Stomach smooth muscle (tissue), 2 donors: ENCODE measurements at regions not wholly inside any gene's neighbourhood (a gene's known extent, or its start where the extent isn't known, plus 50 kb on each side); places are given as distances from the start of the nearest gene placed in this dataset.

Source experiments
- H3K27ac ChIP-seq: one replicate; pipeline ENCODE4 v1.7.0; 2013; ENCODE audit warnings: mild to moderate bottlenecking, low read length, inconsistent platforms
- H3K27me3 ChIP-seq, 2 donors: one replicate each; pipeline ENCODE4 v1.7.0; 2013; ENCODE audit warnings: low read length in 2 of 2; ENCODE audit not compliant: insufficient read depth in 2 of 2, control insufficient read depth in 1 of 2
- H3K36me3 ChIP-seq, 2 donors: one replicate each; pipeline ENCODE4 v1.7.0; 2013; ENCODE audit warnings: low read length in 2 of 2; ENCODE audit not compliant: control insufficient read depth in 2 of 2, insufficient read depth in 2 of 2
- H3K4me1 ChIP-seq: one replicate; pipeline ENCODE4 v1.7.0; 2013; ENCODE audit warnings: low read length; ENCODE audit not compliant: control insufficient read depth, insufficient read depth
- H3K4me3 ChIP-seq, 2 donors: one replicate each; pipeline ENCODE4 v1.7.0; 2013; ENCODE audit warnings: low read length in 2 of 2
- H3K9ac ChIP-seq, 2 donors: one replicate each; pipeline ENCODE4 v1.7.0; 2013; ENCODE audit warnings: low read length in 2 of 2, mild to moderate bottlenecking in 1 of 2
- H3K9me3 ChIP-seq, 2 donors: one replicate each; pipeline ENCODE4 v1.7.0; 2013; ENCODE audit warnings: low read length in 2 of 2; ENCODE audit not compliant: control insufficient read depth in 2 of 2
- donor health status: healthy.
- donor health status: Pancreatic carcinoma.

GRCh38 chr1:194931166-194931565, 1677.1 kb downstream of the KCNT2 start:
- no peaks in the 10 kb centered on the region for H3K27me3 ChIP-seq
- H3K36me3 ChIP-seq, result no peaks in the 10 kb centered on the region
- no peak overlapping the region for H3K27ac ChIP-seq
- H3K9ac ChIP-seq, result no peak overlapping the region
- H3K4me1 ChIP-seq, result no peaks in the 10 kb centered on the region
- no peaks in the 10 kb centered on the region for H3K9me3 ChIP-seq
- no peak overlapping the region for H3K4me3 ChIP-seq

DNA sequence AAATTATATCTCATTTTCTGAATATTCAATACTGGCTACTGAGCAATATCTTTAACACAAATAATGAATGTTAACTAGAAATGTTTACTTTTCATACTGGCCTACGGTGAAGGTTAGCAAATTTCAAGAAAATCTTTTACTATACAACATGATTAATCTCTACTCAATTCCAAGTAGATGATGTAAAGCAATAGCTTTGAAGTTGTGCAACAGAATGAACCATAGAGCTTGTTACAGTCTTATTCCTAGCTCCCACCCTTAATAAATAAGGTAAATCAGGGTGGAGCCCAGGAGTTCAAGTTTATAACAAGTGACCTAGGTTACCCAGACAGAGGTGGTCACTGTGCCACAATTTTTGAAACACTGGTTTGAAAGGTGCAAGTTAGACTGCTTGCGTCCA, 1678.1 kb downstream of the KCNT2 start:
- H3K4me1 ChIP-seq, result no peaks in the 10 kb centered on the region
- H3K9ac ChIP-seq, result no peak overlapping the region
- H3K27me3 ChIP-seq, result no peaks in the 10 kb centered on the region
- no peaks in the 10 kb centered on the region for H3K9me3 ChIP-seq
- no peak overlapping the region for H3K4me3 ChIP-seq
- no peaks in the 10 kb centered on the region for H3K36me3 ChIP-seq
- no peak overlapping the region for H3K27ac ChIP-seq

- Histone ChIP-seq H3K4me1 (no peaks in the 10 kb centered on the region), H3K27me3 (no peaks in the 10 kb centered on the region), H3K36me3 (no peaks in the 10 kb centered on the region), H3K9me3 (no peaks in the 10 kb centered on the region), H3K27ac (no peak overlapping the region), H3K9ac (no peak overlapping the region), H3K4me3 (no peak overlapping the region)
These were observed 1678.9 kb downstream of the KCNT2 start for GRCh38 chr1:194929357-194929756.

DNA sequence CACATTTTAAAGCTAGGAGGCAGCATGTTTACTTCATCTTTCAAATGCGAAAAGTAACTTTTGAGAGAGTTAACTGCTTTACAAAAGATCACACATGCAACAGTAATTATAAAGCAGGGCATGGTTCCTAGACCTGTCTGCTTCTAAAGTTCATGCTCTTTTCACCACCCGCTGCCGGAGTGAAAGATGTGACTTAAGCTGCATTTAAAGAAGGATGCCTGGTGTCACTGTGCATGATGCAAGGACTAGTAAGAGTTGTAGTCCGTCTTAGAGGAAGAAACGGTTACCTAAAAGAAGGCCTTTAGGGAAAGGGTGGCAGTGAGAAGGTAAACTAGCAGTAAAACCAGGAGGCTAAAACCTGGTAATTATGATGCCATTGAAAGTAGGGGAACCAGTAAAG, 1689.1 kb downstream of the KCNT2 start:
- H3K4me1 ChIP-seq, result no peaks in the 10 kb centered on the region
- no peaks in the 10 kb centered on the region for H3K36me3 ChIP-seq
- no peaks in the 10 kb centered on the region for H3K27me3 ChIP-seq

GRCh38 chr1:194917769-194918168, 1690.5 kb downstream of the KCNT2 start:
- no peaks in the 10 kb centered on the region for H3K4me1 ChIP-seq
- H3K9me3 ChIP-seq, result no peaks in the 10 kb centered on the region
- no peak overlapping the region for H3K9ac ChIP-seq
- no peaks in the 10 kb centered on the region for H3K36me3 ChIP-seq
- H3K27me3 ChIP-seq, result no peaks in the 10 kb centered on the region
- H3K27ac ChIP-seq, result no peak overlapping the region
- no peak overlapping the region for H3K4me3 ChIP-seq

More for the DNA sequence above, 1689.1 kb downstream of the KCNT2 start:
- Histone ChIP-seq H3K9me3 (no peaks in the 10 kb centered on the region), H3K4me3 (no peak overlapping the region), H3K9ac (no peak overlapping the region), H3K27ac (no peak overlapping the region)

DNA sequence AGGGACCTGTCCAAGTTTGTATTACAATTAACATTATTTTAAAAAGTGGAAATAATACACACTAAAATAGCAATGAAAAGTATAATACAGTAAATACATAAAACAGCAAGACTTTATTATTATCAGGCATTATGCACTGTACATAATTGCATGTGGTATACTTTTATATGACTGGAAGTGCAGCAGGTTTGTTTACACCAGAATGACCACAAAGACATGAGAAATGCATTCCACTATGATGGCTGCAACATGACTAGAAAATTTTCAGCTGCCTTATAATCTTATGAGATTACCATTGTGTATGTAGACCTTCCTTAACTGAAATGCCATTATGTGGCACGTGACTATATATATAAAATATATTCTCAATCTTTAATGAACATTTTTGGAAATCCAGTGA, 1699.6 kb downstream of the KCNT2 start:
- no peaks in the 10 kb centered on the region for H3K36me3 ChIP-seq
- H3K9me3 ChIP-seq, result no peaks in the 10 kb centered on the region
- H3K27me3 ChIP-seq, result no peaks in the 10 kb centered on the region

DNA sequence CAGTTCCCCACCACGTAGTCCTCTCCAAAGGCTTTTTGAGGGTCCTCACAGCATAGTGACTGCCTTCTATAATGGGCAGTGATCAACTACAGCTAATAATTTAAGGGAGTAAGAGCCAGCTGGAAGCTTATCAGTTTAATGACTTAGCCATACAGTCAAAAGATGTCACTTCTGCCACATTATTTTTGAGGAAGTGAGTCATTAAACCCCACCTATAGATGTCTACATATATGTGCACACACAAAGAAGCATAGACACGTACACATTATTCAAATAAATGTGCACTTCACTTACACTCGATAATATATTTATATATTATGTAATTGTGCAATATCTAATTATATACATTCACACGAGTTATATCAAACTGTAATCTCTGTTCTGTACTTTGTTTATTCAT, 1704.7 kb downstream of the KCNT2 start:
- no peaks in the 10 kb centered on the region for H3K4me1 ChIP-seq
- no peak overlapping the region for H3K27ac ChIP-seq
- H3K4me3 ChIP-seq, result no peak overlapping the region
- no peaks in the 10 kb centered on the region for H3K9me3 ChIP-seq
- no peak overlapping the region for H3K9ac ChIP-seq
- no peaks in the 10 kb centered on the region for H3K36me3 ChIP-seq
- no peaks in the 10 kb centered on the region for H3K27me3 ChIP-seq

More for the DNA sequence above, 1699.6 kb downstream of the KCNT2 start:
- no peak overlapping the region for H3K4me3 ChIP-seq
- H3K4me1 ChIP-seq, result no peaks in the 10 kb centered on the region
- H3K9ac ChIP-seq, result no peak overlapping the region
- H3K27ac ChIP-seq, result no peak overlapping the region

DNA sequence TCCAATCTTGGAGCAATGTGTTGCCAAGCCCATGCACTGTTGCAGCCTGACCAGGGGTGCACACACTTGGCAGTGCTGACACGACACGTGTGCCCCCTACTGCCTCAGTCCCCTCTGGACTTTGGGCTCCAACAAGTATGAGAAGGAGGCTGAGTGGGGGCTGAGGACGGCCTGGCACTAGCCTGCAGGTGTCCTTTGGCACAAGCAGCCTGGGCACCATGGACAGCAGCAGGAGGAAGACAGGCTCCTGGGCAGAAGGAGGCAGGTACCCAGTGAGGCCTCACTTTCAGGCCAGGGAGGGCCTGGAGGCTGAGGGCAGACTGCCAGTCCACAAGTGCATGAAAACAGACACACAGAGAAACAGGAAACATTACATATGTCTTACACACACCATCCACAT, 1702.9 kb upstream of the B3GALT2 start:
- Histone ChIP-seq H3K27ac (no peak overlapping the region), H3K27me3 (no peaks in the 10 kb centered on the region), H3K36me3 (no peaks in the 10 kb centered on the region), H3K4me1 (no peaks in the 10 kb centered on the region), H3K9ac (no peak overlapping the region), H3K4me3 (no peak overlapping the region), H3K9me3 (no peaks in the 10 kb centered on the region)

DNA sequence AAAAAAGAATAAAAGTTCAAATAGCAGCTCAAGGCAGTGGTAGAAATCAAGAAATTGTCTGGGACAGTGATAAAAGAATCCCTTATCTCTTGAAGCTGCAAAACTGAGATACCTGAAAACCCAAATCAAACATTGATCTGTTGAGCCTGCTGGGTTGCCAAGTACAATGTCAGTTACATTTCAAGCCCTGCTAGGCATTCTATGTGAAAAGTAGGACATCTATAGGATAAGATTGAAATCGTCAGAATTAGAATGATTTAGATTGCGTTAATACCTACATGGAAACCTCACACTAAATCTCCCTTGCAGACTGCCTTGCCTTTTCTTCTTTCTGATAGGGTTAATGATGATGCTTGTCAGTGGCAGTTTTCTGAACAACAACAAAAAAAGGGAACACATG, 1684.4 kb upstream of the B3GALT2 start:
- Histone ChIP-seq H3K9ac (no peak overlapping the region), H3K27ac (no peak overlapping the region), H3K36me3 (no peaks in the 10 kb centered on the region), H3K4me3 (no peak overlapping the region), H3K4me1 (no peaks in the 10 kb centered on the region), H3K9me3 (no peaks in the 10 kb centered on the region), H3K27me3 (no peaks in the 10 kb centered on the region)

GRCh38 chr1:194866153-194866552, 1679.7 kb upstream of the B3GALT2 start:
- Histone ChIP-seq H3K27me3 (no peaks in the 10 kb centered on the region), H3K9ac (no peak overlapping the region), H3K9me3 (no peaks in the 10 kb centered on the region), H3K4me3 (no peak overlapping the region), H3K36me3 (no peaks in the 10 kb centered on the region), H3K4me1 (no peaks in the 10 kb centered on the region), H3K27ac (no peak overlapping the region)

- no peak overlapping the region for H3K27ac ChIP-seq
- H3K4me1 ChIP-seq, result no peaks in the 10 kb centered on the region
- H3K4me3 ChIP-seq, result no peak overlapping the region
- no peak overlapping the region for H3K9ac ChIP-seq
- H3K9me3 ChIP-seq, result no peaks in the 10 kb centered on the region
- H3K27me3 ChIP-seq, result no peaks in the 10 kb centered on the region
- no peaks in the 10 kb centered on the region for H3K36me3 ChIP-seq
These were observed 1679.0 kb upstream of the B3GALT2 start for GRCh38 chr1:194865383-194865782.

DNA sequence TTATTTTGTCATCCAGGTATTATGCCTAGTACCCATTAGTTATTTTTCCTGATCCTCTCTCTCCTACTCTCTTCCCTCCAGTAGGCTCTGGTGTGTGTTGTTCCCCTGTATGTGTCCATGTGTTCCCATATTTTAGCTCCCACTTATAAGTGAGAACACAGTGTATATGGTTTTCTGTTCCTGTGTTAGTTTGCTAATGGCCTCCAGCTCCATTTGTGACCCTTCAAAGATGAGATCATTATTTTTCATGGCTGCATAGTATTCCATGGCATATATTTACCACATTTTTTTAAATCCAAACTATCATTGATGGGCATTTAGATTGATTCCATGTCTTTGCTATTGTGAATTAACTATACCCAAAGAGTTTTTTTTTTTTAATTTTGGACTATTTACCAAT, 1675.7 kb upstream of the B3GALT2 start:
- Histone ChIP-seq H3K27me3 (no peaks in the 10 kb centered on the region), H3K9ac (no peak overlapping the region), H3K27ac (no peak overlapping the region), H3K36me3 (no peaks in the 10 kb centered on the region), H3K9me3 (no peaks in the 10 kb centered on the region), H3K4me3 (no peak overlapping the region), H3K4me1 (no peaks in the 10 kb centered on the region)
